ENCODE measurements at regions not wholly inside any gene's neighbourhood (a gene's known extent, or its start where the extent isn't known, plus 50 kb on each side); places are given as distances from the start of the nearest gene placed in this dataset.

- DNase-seq, result no peak
Observed at GRCh38 chr17:33352526-33352925, 59.4 kb upstream of the ASIC2 start.

- no peak for DNase-seq
Observed at GRCh38 chr17:33356266-33356665, 63.2 kb upstream of the ASIC2 start.

GRCh38 chr17:33363475-33363874 lies 70.4 kb upstream of the ASIC2 start:
- no peak for DNase-seq

GRCh38 chr17:33366960-33367359 lies 73.9 kb upstream of the ASIC2 start:
- no peak for DNase-seq

GRCh38 chr17:33369149-33369548 lies 76.1 kb upstream of the ASIC2 start:
- no peak for DNase-seq

- no peak for DNase-seq
Observed at GRCh38 chr17:33369876-33370275, 76.8 kb upstream of the ASIC2 start.

- no peak for DNase-seq
Observed at GRCh38 chr17:33370401-33370800, 77.3 kb upstream of the ASIC2 start.

- no peak for DNase-seq
Observed at GRCh38 chr17:33371377-33371776, 78.3 kb upstream of the ASIC2 start.

- no peak for DNase-seq
Observed at GRCh38 chr17:33373273-33373672, 80.2 kb upstream of the ASIC2 start.

- no peak for DNase-seq
Observed at GRCh38 chr17:33375103-33375502, 82.0 kb upstream of the ASIC2 start.

- DNase-seq, result no peak
Observed at GRCh38 chr17:33375783-33376182, 82.7 kb upstream of the ASIC2 start.

GRCh38 chr17:33377837-33378595 lies 84.9 kb upstream of the ASIC2 start:
- DNase-seq, result no peak

- DNase-seq, result no peak
Observed at GRCh38 chr17:33381201-33381600, 88.1 kb upstream of the ASIC2 start.

- DNase-seq, result no peak
Observed at GRCh38 chr17:33383488-33384023, 90.5 kb upstream of the ASIC2 start.

GRCh38 chr17:33385133-33385532 lies 92.0 kb upstream of the ASIC2 start:
- DNase-seq, result no peak

GRCh38 chr17:33385713-33386112 lies 92.6 kb upstream of the ASIC2 start:
- no peak for DNase-seq

- DNase-seq, result no peak
Observed at GRCh38 chr17:33387406-33387805, 94.3 kb upstream of the ASIC2 start.

- no peak for DNase-seq
Observed at GRCh38 chr17:33389504-33390135, 96.5 kb upstream of the ASIC2 start.

- no peak for DNase-seq
Observed at GRCh38 chr17:33390479-33391176, 97.5 kb upstream of the ASIC2 start.

- no peak for DNase-seq
Observed at GRCh38 chr17:33396818-33397217, 103.7 kb upstream of the ASIC2 start.

GRCh38 chr17:33398386-33398785 lies 105.3 kb upstream of the ASIC2 start:
- no peak for DNase-seq

- no peak for DNase-seq
Observed at GRCh38 chr17:33401249-33401648, 108.2 kb upstream of the ASIC2 start.

GRCh38 chr17:33403194-33403593 lies 110.1 kb upstream of the ASIC2 start:
- no peak for DNase-seq

Measured in bone marrow (tissue), 2 donors.